OCI-LY7 (cell line): ENCODE measurements at regions not wholly inside any gene's neighbourhood (a gene's known extent, or its start where the extent isn't known, plus 50 kb on each side); places are given as distances from the start of the nearest gene placed in this dataset.

ENCODE experiments used
- CTCF ChIP-seq: fragments of 200-600 bp; sonication (generic); conservative IDR thresholded peaks from 2 replicates; pipeline ENCODE4 v1.5.1; 2014; ENCODE audit warnings: mild to moderate bottlenecking, antibody characterized with exemption, low read length, moderate library complexity, mixed read lengths
- EZH2phosphoT487 ChIP-seq: fragments of 200-600 bp; sonication (generic); IDR thresholded peaks from 2 replicates; pipeline ENCODE4 v1.6.1; 2018; ENCODE audit warnings: low read depth, borderline replicate concordance, mild to moderate bottlenecking, mixed run types, antibody characterized with exemption, low read length, moderate library complexity, mixed read lengths

DNA sequence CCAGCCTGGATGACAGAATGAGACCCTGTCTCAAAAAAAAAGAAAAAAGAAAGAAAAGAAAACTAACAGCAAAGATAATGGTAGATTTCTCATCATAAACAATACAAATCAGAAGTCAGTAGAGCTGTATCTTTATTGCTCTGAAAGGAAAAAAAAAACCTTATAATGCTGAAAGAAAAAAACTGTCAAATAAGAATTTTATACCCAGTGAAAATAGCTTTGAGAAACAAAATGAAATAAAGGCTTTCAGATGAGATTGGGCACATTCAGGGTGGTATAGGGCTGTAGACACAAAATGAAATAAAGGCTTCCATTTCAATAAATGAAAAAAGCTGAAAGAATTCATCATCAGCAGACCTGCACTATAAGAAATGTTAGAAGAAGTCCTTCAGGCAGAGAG is 105.0 kb upstream of the FOXN3 start:
- TF ChIP-seq CTCF: no peak
- no peak for TF ChIP-seq EZH2phosphoT487
